Karpas-422 (cell line): ENCODE measurements at regions not wholly inside any gene's neighbourhood (a gene's known extent, or its start where the extent isn't known, plus 50 kb on each side); places are given as distances from the start of the nearest gene placed in this dataset.

Source experiments
- DNase-seq: peaks from one replicate; pipeline ENCODE4 v3.0.0-alpha.2; 2015
- H2AFZ ChIP-seq: fragments of 200-600 bp; sonication (generic); 2 replicates; pipeline ENCODE4 v1.6.1; 2014; ENCODE audit warnings: antibody characterized with exemption, low read length, mixed read lengths
- H3K27ac ChIP-seq: fragments of 200-600 bp; sonication (generic); 2 replicates; pipeline ENCODE4 v1.5.1; 2014; ENCODE audit warnings: mild to moderate bottlenecking, low read length, moderate library complexity
- H3K27me3 ChIP-seq: fragments of 200-600 bp; sonication (generic); 2 replicates; pipeline ENCODE4 v1.6.1; 2014; ENCODE audit warnings: low read length, mixed read lengths
- H3K36me3 ChIP-seq: fragments of 200-600 bp; sonication (generic); 2 replicates; pipeline ENCODE4 v1.6.1; 2014; ENCODE audit warnings: low read length, mixed read lengths; ENCODE audit not compliant: insufficient read depth
- H3K4me1 ChIP-seq: fragments of 200-600 bp; sonication (generic); 2 replicates; pipeline ENCODE4 v1.6.1; 2014; ENCODE audit warnings: mild to moderate bottlenecking, low read length, mixed read lengths
- H3K4me2 ChIP-seq: fragments of 200-600 bp; sonication (generic); 2 replicates; pipeline ENCODE4 v1.6.1; 2014; ENCODE audit warnings: low read length, low read depth, mild to moderate bottlenecking; ENCODE audit not compliant: poor library complexity, severe bottlenecking
- H3K4me3 ChIP-seq: fragments of 200-600 bp; sonication (generic); 2 replicates; pipeline ENCODE4 v1.5.1; 2014; ENCODE audit warnings: mild to moderate bottlenecking, antibody characterized with exemption, low read length, mixed read lengths
- H3K79me2 ChIP-seq: fragments of 200-600 bp; sonication (generic); 2 replicates; pipeline ENCODE4 v1.6.1; 2014; ENCODE audit warnings: mild to moderate bottlenecking, low read length, mixed read lengths
- H3K9ac ChIP-seq: fragments of 200-600 bp; sonication (generic); 2 replicates; pipeline ENCODE4 v1.6.0; 2014; ENCODE audit warnings: low read length
- H3K9me2 ChIP-seq: fragments of 200-600 bp; sonication (generic), shearing (Covaris generic); replicated peaks from 2 replicates; pipeline ENCODE4 v1.6.0; 2014; ENCODE audit warnings: mild to moderate bottlenecking, low read length, moderate library complexity; ENCODE audit not compliant: insufficient read depth
- H3K9me3 ChIP-seq: fragments of 300-700, 200-600 bp; sonication (generic); 2 replicates; pipeline ENCODE4 v1.6.1; 2014; ENCODE audit warnings: low read length, mixed read lengths
- H4K20me1 ChIP-seq: fragments of 200-600 bp; sonication (generic); 2 replicates; pipeline ENCODE4 v1.6.1; 2014; ENCODE audit warnings: mild to moderate bottlenecking, antibody characterized with exemption, low read length, low read depth; ENCODE audit not compliant: insufficient read depth

DNA sequence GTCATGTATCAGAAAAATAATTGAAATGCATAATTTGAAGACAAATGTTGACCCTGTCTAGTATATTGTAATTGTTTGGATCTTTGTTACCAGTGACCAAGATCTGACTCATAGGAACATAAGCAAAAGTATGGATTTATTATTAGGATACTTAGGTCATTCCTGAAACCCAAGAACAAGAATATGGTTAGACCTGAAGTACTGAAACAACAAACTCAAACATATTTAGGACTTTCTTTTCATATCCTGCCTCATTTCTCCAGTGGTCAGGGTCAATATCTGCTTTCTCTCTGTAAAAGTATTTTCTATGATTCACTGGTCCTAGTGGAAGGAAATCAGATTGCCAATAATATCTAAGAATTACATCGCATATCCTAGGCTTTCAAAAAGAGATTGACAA, 1937.1 kb upstream of the WWC1 start:
- Histone ChIP-seq H3K9me3 (peaks cover 9% of the 10 kb centered on the region), H3K79me2 (no peaks in the 10 kb centered on the region)

DNA sequence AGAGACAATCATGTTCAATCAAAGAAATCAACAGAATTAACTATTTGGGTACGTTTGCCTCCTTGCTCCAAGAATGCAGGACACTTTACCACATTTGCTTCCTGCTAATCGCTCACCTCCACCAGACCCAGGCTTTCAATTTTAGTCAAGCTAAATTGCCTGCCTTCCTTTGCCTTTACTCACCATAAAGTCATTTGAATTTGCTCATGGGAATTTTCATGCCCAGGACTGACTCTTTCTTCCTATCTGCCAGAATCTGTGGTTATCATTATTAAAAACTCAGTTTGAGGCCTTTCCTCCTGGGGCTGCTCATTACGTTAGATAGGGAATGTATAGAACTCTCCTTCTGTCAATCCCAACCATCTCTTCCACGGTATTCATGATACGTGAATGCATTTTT, 1935.3 kb upstream of the WWC1 start:
- H3K9me2 ChIP-seq, result no peaks in the 10 kb centered on the region
- no peak overlapping the region for H3K4me2 ChIP-seq
- H3K27ac ChIP-seq, result no peak overlapping the region
- peaks cover 6% of the 10 kb centered on the region for H3K9me3 ChIP-seq
- no peaks in the 10 kb centered on the region for H4K20me1 ChIP-seq
- H2AFZ ChIP-seq, result no peak overlapping the region
- H3K79me2 ChIP-seq, result no peaks in the 10 kb centered on the region
- DNase-seq, result no peak
- H3K27me3 ChIP-seq, result no peaks in the 10 kb centered on the region
- H3K4me1 ChIP-seq, result no peaks in the 10 kb centered on the region
- no peaks in the 10 kb centered on the region for H3K36me3 ChIP-seq
- no peak overlapping the region for H3K9ac ChIP-seq
- no peak overlapping the region for H3K4me3 ChIP-seq

More for the DNA sequence above, 1937.1 kb upstream of the WWC1 start:
- H3K9ac ChIP-seq, result no peak overlapping the region
- no peaks in the 10 kb centered on the region for H3K36me3 ChIP-seq
- H3K4me1 ChIP-seq, result no peaks in the 10 kb centered on the region
- H3K27me3 ChIP-seq, result no peaks in the 10 kb centered on the region
- no peak overlapping the region for H3K4me2 ChIP-seq
- H3K4me3 ChIP-seq, result no peak overlapping the region
- DNase-seq, result no peak
- H3K9me2 ChIP-seq, result no peaks in the 10 kb centered on the region
- no peaks in the 10 kb centered on the region for H4K20me1 ChIP-seq
- H2AFZ ChIP-seq, result no peak overlapping the region
- H3K27ac ChIP-seq, result no peak overlapping the region

DNA sequence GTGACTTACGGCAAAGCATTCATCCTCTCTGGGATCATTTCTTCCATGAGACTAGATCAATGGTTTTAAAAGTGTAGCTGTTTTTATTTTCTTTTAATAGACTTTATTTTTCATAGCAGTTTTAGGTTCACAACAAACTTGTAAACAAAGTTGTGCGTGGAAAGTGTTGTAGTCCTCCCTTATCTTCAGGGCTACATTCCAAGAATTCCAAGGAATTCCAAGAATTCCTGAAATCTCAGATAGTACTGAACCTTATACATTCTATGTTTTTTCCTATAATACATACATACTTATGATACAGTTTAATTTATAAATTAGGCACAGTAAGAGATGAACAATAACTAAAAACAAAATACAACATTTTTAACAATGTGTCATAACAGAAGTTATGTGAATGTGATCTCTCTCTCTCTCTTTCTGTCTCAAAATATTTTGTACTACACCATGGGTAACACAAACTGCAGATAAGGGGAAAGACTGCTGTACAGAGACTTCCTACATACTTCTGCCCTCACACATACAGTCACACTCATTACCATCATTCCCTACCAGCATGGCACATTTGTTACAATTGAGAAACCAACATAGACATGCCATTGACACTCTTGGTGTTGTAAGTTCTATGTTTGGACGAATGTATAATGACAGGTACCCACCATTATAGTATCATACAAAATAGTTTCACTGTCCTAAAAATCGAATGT, 1933.2 kb upstream of the WWC1 start:
- Histone ChIP-seq H3K27me3 (no peaks in the 10 kb centered on the region), H3K9me2 (no peaks in the 10 kb centered on the region), H3K9ac (no peak overlapping the region), H3K9me3 (no peaks in the 10 kb centered on the region; the same call in none of the 2 replicates), H3K4me2 (no peak overlapping the region), H3K27ac (no peak overlapping the region), H3K79me2 (no peaks in the 10 kb centered on the region), H3K4me1 (no peaks in the 10 kb centered on the region), H4K20me1 (no peaks in the 10 kb centered on the region), H2AFZ (no peak overlapping the region), H3K36me3 (no peaks in the 10 kb centered on the region), H3K4me3 (no peak overlapping the region)
- no peak for DNase-seq

- H3K79me2 ChIP-seq, result no peaks in the 10 kb centered on the region
- no peak for DNase-seq
- no peaks in the 10 kb centered on the region for H3K27me3 ChIP-seq
- no peak overlapping the region for H3K9ac ChIP-seq
- no peak overlapping the region for H3K27ac ChIP-seq
- no peaks in the 10 kb centered on the region for H4K20me1 ChIP-seq
- no peak overlapping the region for H3K4me2 ChIP-seq
- no peak overlapping the region for H2AFZ ChIP-seq
- peaks cover 4% of the 10 kb centered on the region for H3K9me3 ChIP-seq
- no peaks in the 10 kb centered on the region for H3K4me1 ChIP-seq
- no peaks in the 10 kb centered on the region for H3K36me3 ChIP-seq
- no peaks in the 10 kb centered on the region; the same call in 1 of the 2 replicates for H3K9me2 ChIP-seq
- H3K4me3 ChIP-seq, result no peak overlapping the region
Observed at GRCh38 chr5:166363087-166363760, 1928.2 kb upstream of the WWC1 start.

DNA sequence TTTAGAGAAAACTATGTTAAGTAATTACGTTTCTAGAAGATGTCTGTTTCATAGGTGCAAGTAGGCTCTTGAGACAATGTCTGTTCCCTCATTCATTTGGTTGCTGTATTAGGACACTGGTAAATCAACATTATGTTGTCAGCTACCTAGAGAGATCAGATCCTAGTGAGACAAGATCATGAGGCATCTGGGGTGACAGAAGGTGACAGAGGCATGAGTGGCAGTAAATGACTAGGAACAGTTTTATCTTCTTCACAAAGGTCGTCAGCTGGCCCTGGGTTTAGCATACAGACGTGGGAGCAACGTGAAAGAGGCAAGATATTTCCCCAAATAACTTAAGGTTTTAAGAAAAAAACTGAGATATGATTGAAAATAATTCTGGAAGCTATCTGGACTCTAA, 1926.3 kb upstream of the WWC1 start:
- Histone ChIP-seq H3K79me2 (no peaks in the 10 kb centered on the region), H3K4me3 (no peak overlapping the region), H4K20me1 (no peaks in the 10 kb centered on the region), H3K9me3 (peaks cover 4% of the 10 kb centered on the region), H3K4me2 (no peak overlapping the region), H3K27ac (no peak overlapping the region), H3K9me2 (no peaks in the 10 kb centered on the region; the same call in 1 of the 2 replicates), H3K27me3 (no peaks in the 10 kb centered on the region), H3K9ac (no peak overlapping the region), H2AFZ (no peak overlapping the region), H3K36me3 (no peaks in the 10 kb centered on the region), H3K4me1 (no peaks in the 10 kb centered on the region)
- DNase-seq, result no peak

DNA sequence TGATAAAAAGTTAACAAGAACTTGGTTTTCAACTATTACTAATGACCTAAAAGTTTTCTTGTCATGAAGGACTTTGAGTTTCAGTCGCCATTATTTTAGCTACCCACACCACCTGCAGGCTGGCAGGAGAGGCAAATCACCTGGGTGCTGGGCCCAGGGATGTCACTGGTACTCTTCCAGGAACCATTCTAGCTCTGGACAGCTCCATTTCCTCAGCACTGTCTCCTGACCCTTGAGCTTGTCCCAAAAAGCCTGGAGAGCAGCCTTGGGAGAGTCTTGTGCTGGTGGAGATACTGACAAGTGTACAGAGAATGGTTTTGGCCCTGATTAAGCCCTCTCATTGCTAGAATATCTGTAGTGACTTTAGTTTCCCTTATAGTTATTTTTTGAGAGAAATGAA, 1924.1 kb upstream of the WWC1 start:
- no peaks in the 10 kb centered on the region for H3K27me3 ChIP-seq
- peaks cover 4% of the 10 kb centered on the region; the same call in 1 of the 2 replicates for H3K9me3 ChIP-seq
- no peaks in the 10 kb centered on the region for H3K79me2 ChIP-seq
- peaks cover 12% of the 10 kb centered on the region; the same call in 1 of the 2 replicates for H3K4me1 ChIP-seq
- H4K20me1 ChIP-seq, result no peaks in the 10 kb centered on the region
- no peak overlapping the region for H2AFZ ChIP-seq
- no peak overlapping the region for H3K9ac ChIP-seq
- no peak overlapping the region for H3K4me2 ChIP-seq
- no peak overlapping the region for H3K27ac ChIP-seq
- no peaks in the 10 kb centered on the region; the same call in 1 of the 2 replicates for H3K9me2 ChIP-seq
- H3K4me3 ChIP-seq, result no peak overlapping the region
- H3K36me3 ChIP-seq, result no peaks in the 10 kb centered on the region
- DNase-seq, result no peak

- H4K20me1 ChIP-seq, result no peaks in the 10 kb centered on the region
- H3K9me3 ChIP-seq, result no peaks in the 10 kb centered on the region
- no peak overlapping the region for H3K4me3 ChIP-seq
- no peak overlapping the region for H3K9ac ChIP-seq
- H3K27me3 ChIP-seq, result no peaks in the 10 kb centered on the region
- H3K4me2 ChIP-seq, result no peak overlapping the region
- H2AFZ ChIP-seq, result no peak overlapping the region
- no peaks in the 10 kb centered on the region for H3K79me2 ChIP-seq
- DNase-seq, result no peak
- no peaks in the 10 kb centered on the region for H3K36me3 ChIP-seq
- H3K4me1 ChIP-seq, result peaks cover 12% of the 10 kb centered on the region; the same call in 1 of the 2 replicates
- H3K27ac ChIP-seq, result no peak overlapping the region
- no peaks in the 10 kb centered on the region; the same call in 1 of the 2 replicates for H3K9me2 ChIP-seq
Observed at GRCh38 chr5:166369346-166369745, 1922.1 kb upstream of the WWC1 start.

DNA sequence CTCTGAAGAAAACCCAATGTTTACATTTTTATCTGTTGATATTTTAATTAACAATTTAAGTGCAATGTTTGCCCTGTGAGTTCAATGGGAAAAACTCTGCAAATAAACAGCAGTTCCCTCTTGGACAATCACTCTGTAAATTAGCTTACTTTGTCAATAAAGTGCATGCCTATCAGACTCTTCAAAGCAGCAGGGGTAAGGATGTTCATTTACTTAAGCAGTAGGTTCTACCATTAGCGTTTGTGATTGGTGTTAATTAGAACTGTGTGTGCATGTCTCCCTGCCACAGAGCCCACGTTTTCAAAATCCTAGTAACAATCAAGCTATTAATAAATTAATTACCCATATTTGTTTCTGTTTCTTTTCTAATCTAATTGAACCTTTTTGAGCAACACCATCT, 1921.6 kb upstream of the WWC1 start:
- H3K36me3 ChIP-seq, result no peaks in the 10 kb centered on the region
- H4K20me1 ChIP-seq, result no peaks in the 10 kb centered on the region
- no peak overlapping the region for H3K27ac ChIP-seq
- no peak overlapping the region for H3K9ac ChIP-seq
- H3K4me1 ChIP-seq, result peaks cover 12% of the 10 kb centered on the region; the same call in 1 of the 2 replicates
- no peak overlapping the region for H2AFZ ChIP-seq
- no peak overlapping the region for H3K4me2 ChIP-seq
- DNase-seq, result no peak
- no peak overlapping the region for H3K4me3 ChIP-seq
- no peaks in the 10 kb centered on the region for H3K79me2 ChIP-seq
- no peaks in the 10 kb centered on the region; the same call in 1 of the 2 replicates for H3K9me2 ChIP-seq
- no peaks in the 10 kb centered on the region for H3K9me3 ChIP-seq
- no peaks in the 10 kb centered on the region for H3K27me3 ChIP-seq
